SK-N-MC (cell line): ENCODE measurements at regions not wholly inside any gene's neighbourhood (a gene's known extent, or its start where the extent isn't known, plus 50 kb on each side); places are given as distances from the start of the nearest gene placed in this dataset.

Experiments
- EZH2 ChIP-seq: fragments of 200-600 bp; sonication (generic); IDR thresholded peaks from one replicate; pipeline ENCODE4 v1.6.1; 2017; ENCODE audit warnings: antibody characterized with exemption
- FOXP2 ChIP-seq: optimal IDR thresholded peaks from 2 replicates; pipeline ENCODE3; 2011; ENCODE audit warnings: mild to moderate bottlenecking, moderate library complexity; ENCODE audit not compliant: insufficient read depth; ENCODE audit errors: extremely low read length, control extremely low read depth
- POLR2AphosphoS5 ChIP-seq: IDR thresholded peaks from 2 replicates; pipeline ENCODE4 v1.6.1; 2012; ENCODE audit warnings: mild to moderate bottlenecking, low read depth, low read length, borderline replicate concordance

GRCh38 chr6:103875221-103875620, 984.5 kb downstream of the HACE1 start:
- TF ChIP-seq EZH2 (no peak), POLR2AphosphoS5 (no peak), FOXP2 (no peak)
